ENCODE measurements at regions not wholly inside any gene's neighbourhood (a gene's known extent, or its start where the extent isn't known, plus 50 kb on each side); places are given as distances from the start of the nearest gene placed in this dataset.
"Not testable (repeated sequence)": the region's sequence is repeated elsewhere in the genome, so short reads cannot be mapped to it uniquely, and the experiment has no call there.

DNA sequence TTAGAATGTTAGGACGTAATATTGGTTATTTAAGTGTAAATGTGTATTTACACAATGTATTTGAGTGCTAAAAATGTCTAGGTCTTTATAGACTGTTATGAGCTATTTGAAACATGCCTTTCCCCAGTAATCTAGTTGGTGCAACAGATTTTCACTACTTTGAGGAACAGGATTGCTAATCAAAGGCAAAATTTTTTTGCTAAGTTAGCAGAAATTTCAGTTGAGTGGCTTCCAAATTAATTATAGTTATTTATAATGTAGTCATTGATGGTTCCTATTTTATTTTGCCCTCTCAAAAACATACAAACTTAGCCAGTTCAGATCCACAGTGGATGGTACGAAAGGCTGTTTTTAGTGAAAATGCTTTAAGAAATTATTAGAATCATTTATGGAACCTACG is 78.7 kb upstream of the LYZL2 start:
- no peak overlapping the region for H3K27ac ChIP-seq
- DNase-seq (ENCODE audit: low spot score) = no peak
- TF ChIP-seq, protein P1, sequence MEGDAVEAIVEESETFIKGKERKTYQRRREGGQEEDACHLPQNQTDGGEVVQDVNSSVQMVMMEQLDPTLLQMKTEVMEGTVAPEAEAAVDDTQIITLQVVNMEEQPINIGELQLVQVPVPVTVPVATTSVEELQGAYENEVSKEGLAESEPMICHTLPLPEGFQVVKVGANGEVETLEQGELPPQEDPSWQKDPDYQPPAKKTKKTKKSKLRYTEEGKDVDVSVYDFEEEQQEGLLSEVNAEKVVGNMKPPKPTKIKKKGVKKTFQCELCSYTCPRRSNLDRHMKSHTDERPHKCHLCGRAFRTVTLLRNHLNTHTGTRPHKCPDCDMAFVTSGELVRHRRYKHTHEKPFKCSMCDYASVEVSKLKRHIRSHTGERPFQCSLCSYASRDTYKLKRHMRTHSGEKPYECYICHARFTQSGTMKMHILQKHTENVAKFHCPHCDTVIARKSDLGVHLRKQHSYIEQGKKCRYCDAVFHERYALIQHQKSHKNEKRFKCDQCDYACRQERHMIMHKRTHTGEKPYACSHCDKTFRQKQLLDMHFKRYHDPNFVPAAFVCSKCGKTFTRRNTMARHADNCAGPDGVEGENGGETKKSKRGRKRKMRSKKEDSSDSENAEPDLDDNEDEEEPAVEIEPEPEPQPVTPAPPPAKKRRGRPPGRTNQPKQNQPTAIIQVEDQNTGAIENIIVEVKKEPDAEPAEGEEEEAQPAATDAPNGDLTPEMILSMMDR (conservative IDR thresholded peaks at IDR 0.05; ENCODE audit: low read depth) = no peak
- ChIA-PET CTCF (no interaction called here), POLR2A (ENCODE audit: low non-redundant PET) (no interaction called here)

DNA sequence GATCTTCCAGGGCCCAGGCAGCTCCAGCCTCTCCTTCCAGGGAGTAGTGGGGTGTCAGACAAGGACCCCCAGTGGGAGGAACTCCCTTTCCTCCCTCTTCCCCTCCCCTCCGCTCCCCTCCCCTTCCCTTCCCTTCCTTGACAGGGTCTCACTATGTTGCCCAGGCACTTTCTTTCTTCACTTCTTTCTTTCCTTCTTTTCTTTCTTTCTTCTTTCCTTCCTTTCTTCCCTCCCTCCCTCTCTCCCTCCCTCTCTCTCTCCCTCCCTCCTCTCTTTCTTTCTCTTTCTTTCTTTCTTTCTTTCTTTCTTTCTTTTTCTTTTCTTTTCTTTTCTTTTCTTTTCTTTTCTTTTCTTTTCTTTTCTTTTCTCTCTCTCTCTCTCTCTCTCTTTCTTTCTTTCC is 76.6 kb upstream of the LYZL2 start:
- DNase-seq (ENCODE audit: low spot score); POLR2A ChIA-PET (ENCODE audit: low non-redundant PET); CTCF ChIA-PET: not testable (repeated sequence)

DNA sequence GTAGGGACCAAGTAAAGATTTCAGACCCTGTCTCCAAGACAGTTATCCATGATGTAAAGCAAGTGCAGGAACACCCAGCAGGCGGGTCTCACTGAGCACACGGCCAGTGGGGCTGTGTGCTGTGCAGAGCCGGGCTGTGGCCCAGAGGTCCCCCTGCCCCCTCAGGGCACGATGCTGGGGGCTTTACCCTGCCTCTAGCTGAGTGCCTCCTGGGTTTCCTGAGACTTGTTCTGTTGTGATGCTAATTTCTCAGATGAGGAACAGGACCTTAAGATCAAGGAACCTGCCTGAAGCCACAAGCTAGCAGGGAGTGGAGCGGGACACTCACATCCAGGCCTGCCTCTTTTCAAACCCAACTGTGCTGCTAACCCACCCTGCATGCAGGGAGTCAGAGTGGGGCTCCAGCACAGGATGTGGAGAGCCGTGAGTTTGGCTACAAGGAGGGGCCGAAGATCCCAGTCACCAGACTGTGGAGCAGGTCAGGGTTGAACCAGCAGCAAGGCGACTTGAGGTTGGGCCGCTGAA is 76.1 kb upstream of the LYZL2 start:
- ChIA-PET POLR2A (ENCODE audit: low non-redundant PET) (no interaction called here), CTCF (no interaction called here)
- TF ChIP-seq, protein P1 (conservative IDR thresholded peaks at IDR 0.05; ENCODE audit: low read depth) = no peak
- DNase-seq (ENCODE audit: low spot score) = no peak
- no peak overlapping the region for H3K27ac ChIP-seq

More for the DNA sequence above, 76.6 kb upstream of the LYZL2 start:
- H3K27ac ChIP-seq = not testable (repeated sequence)

DNA sequence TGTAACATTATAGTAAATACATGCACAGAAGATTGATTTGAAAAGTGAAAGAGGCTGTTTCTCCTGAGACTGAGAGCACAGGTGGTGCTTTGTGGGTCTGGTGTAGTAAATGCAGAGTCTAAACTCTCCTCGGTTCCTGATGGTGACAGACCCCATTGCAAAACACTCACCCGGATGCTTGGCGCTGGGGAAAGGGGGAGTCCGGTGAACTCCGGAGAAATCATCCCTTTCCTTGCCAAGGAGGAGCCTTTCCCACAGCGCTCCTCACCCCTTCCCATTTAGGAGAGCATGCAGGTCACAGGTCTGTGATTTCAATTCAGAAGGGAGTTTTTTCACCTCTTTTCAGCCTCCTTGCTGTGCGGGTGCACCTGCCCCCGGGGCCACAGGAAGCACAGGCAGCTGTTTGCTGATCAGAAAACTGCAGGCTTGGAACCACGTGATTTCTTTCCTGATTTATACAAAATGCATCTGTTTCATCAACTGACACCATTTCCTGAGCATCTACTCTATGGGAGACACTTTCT is 75.6 kb upstream of the LYZL2 start:
- POLR2A ChIA-PET (ENCODE audit: low non-redundant PET) = no interaction called here
- TF ChIP-seq, protein P1 (conservative IDR thresholded peaks at IDR 0.05; ENCODE audit: low read depth) = no peak
- H3K27ac ChIP-seq = no peak overlapping the region
- DNase-seq (ENCODE audit: low spot score) = no peak
- CTCF ChIA-PET = no interaction called here

DNA sequence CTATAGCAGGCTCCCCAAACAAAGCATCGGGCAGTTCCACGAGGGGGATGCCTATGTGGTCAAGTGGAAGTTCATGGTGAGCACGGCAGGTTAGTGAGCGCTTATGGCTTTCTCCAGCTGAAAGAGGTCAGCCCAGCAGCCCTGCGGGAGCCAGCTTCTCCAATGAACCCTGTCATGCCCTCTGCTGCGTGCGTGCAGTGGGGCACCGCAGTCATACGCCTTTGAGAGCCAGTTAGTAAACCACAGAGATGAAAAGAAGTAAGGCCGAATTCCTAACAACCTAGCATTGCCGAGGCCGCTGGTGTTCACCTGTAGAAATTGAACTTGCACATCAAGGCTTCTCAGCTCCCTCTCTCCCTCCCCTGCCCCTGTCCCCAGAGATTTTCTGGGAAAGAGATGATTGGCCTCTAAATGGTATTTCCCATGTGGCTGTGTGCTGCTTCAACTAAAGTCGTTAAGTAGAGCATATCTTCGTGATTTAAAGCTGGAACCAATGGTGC is 75.1 kb upstream of the LYZL2 start:
- POLR2A ChIA-PET (ENCODE audit: low non-redundant PET); CTCF ChIA-PET; H3K27ac ChIP-seq; DNase-seq (ENCODE audit: low spot score): not testable (repeated sequence)

DNA sequence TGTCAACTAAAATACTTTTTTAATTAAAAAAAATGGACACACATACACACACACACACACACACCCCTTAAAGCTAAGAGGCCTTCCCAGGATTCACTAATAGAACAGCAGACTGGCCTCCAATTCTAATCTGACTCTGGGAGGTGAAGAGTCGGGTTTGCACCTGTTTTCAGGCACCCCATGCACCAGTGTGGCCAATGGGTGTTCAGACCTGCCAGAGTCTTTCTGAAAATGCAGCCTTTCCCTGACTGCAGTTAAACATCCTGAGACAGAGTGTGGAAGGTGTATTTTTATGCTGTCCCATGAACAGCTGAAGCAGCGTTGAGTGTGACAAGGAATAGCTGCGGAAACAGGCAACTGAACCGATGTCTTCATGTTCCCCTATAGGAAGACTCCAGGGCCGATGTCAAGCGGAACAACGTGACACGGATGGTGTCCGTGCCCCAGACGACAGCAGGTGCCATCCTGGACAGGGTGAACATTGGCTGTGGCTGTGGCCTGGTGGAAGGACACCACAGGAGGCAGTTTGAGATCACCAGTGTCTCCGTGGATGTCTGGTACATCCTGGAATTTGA is 74.6 kb upstream of the LYZL2 start:
- TF ChIP-seq, protein P1 (conservative IDR thresholded peaks at IDR 0.05; ENCODE audit: low read depth) = no peak
- POLR2A ChIA-PET (ENCODE audit: low non-redundant PET) = no interaction called here
- H3K27ac ChIP-seq = no peak overlapping the region
- DNase-seq (ENCODE audit: low spot score) = no peak
- CTCF ChIA-PET = no interaction called here

DNA sequence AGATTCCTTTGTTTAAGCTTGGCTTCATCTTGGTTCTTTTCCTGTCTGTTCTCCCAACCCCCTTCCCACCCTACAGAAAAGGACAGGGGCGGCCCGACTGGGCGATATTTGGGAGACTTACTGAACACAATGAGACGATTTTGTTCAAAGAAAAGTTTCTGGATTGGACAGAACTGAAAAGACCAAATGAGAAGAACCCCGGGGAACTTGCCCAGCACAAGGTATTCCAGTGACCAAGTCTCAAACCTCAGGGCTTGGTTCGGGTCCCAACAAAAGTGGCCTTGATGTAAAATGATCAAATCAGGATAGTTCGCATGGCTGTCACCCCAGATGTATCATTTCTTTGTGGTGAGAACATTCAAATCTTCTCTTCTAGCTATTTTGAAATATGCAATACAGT is 73.9 kb upstream of the LYZL2 start:
- H3K27ac ChIP-seq; POLR2A ChIA-PET (ENCODE audit: low non-redundant PET): not testable (repeated sequence)

DNA sequence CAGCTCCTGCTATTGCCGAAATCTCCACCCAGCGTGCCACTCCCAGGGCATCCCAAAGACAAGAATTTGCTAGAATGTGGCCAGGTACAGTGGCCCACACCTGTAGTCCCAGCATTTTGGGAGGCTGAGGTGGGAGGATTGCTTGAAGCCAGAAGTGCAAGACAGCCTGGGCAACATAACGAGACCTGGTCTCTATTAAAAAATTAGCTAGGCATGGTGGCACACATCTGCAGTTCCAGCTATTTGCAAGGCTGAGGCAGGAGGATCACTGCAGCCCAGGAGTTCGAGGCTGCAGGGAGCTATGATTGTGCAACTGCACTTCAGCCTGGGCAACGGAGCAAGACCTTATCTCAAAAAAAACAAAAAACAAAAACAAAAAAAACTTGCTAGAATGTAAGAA is 73.3 kb upstream of the LYZL2 start:
- CTCF ChIA-PET = interaction anchor here (0.6 to 0.8 kb wide), 2 partner anchors 11 to 24 kb away, joined by 4 read pairs; no protein-coding TSS in a partner anchor
- POLR2A ChIA-PET (ENCODE audit: low non-redundant PET) = no interaction called here
- H3K27ac ChIP-seq = no peak overlapping the region
- no peak for DNase-seq (ENCODE audit: low spot score)
- TF ChIP-seq, protein P1 (conservative IDR thresholded peaks at IDR 0.05; ENCODE audit: low read depth) = no peak

More for the DNA sequence above, 73.9 kb upstream of the LYZL2 start:
- not testable (repeated sequence) for DNase-seq (ENCODE audit: low spot score)
- CTCF ChIA-PET = interaction anchor here (0.6 to 0.8 kb wide), 2 partner anchors 12 to 23 kb away, joined by 4 read pairs; no protein-coding TSS in a partner anchor

Measured in RWPE1 (cell line).